ENCODE measurements at regions not wholly inside any gene's neighbourhood (a gene's known extent, or its start where the extent isn't known, plus 50 kb on each side); places are given as distances from the start of the nearest gene placed in this dataset.

DNA sequence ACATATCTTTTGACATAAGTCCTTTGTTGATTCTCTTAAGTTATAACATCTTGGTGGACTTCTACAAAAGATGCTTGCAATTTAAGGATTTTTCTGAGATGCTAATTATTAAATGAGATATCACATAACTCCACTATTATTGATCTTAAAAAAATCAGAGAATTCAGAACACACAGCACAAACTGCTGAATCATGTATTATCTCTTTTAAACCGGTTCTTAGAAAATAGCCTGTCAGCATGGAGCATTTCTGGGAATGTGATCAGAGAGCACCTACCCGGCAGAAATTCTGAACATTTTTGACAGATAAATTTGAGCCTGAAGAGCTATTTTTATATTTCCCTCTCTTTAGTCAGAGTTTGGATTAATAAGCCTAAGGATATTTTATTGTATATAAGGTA lies 50.2 kb upstream of the PCLO start:
- DNase-seq (ENCODE audit: insufficient read length, low spot score) (no peak), FAIRE-seq (no peak)
- TF ChIP-seq, protein P1, sequence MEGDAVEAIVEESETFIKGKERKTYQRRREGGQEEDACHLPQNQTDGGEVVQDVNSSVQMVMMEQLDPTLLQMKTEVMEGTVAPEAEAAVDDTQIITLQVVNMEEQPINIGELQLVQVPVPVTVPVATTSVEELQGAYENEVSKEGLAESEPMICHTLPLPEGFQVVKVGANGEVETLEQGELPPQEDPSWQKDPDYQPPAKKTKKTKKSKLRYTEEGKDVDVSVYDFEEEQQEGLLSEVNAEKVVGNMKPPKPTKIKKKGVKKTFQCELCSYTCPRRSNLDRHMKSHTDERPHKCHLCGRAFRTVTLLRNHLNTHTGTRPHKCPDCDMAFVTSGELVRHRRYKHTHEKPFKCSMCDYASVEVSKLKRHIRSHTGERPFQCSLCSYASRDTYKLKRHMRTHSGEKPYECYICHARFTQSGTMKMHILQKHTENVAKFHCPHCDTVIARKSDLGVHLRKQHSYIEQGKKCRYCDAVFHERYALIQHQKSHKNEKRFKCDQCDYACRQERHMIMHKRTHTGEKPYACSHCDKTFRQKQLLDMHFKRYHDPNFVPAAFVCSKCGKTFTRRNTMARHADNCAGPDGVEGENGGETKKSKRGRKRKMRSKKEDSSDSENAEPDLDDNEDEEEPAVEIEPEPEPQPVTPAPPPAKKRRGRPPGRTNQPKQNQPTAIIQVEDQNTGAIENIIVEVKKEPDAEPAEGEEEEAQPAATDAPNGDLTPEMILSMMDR (IDR thresholded peaks at IDR 0.05; ENCODE audit: insufficient read depth, missing control alignments), result no peak
